ENCODE measurements at regions not wholly inside any gene's neighbourhood (a gene's known extent, or its start where the extent isn't known, plus 50 kb on each side); places are given as distances from the start of the nearest gene placed in this dataset.

DNA sequence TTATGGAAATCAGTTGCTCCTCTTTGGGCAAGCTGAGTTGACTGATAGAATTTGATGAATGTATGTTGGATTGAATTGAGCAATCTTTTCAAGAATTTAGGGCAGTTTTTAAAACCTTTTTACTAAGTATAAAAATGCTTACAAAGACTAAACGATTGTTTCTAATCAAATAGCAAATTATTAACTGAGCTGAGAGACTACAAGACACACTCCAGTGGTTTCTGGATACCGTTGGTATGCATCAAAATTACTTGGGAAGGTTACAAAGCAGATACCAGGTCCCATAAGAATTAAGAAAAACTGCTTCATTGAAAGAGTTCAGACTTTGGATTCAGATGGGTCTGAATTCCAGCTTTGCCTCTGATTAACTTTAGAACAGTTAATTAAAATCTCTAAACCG lies 721.4 kb downstream of the FAM181B start:
- TF ChIP-seq, protein P1, sequence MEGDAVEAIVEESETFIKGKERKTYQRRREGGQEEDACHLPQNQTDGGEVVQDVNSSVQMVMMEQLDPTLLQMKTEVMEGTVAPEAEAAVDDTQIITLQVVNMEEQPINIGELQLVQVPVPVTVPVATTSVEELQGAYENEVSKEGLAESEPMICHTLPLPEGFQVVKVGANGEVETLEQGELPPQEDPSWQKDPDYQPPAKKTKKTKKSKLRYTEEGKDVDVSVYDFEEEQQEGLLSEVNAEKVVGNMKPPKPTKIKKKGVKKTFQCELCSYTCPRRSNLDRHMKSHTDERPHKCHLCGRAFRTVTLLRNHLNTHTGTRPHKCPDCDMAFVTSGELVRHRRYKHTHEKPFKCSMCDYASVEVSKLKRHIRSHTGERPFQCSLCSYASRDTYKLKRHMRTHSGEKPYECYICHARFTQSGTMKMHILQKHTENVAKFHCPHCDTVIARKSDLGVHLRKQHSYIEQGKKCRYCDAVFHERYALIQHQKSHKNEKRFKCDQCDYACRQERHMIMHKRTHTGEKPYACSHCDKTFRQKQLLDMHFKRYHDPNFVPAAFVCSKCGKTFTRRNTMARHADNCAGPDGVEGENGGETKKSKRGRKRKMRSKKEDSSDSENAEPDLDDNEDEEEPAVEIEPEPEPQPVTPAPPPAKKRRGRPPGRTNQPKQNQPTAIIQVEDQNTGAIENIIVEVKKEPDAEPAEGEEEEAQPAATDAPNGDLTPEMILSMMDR (IDR thresholded peaks at IDR 0.05) = no peak
- TF ChIP-seq POLR2A (IDR thresholded peaks at IDR 0.05) = no peak

Measured in adrenal gland (tissue), 5 donors.